SH-SY5Y (cell line): ENCODE measurements at regions not wholly inside any gene's neighbourhood (a gene's known extent, or its start where the extent isn't known, plus 50 kb on each side); places are given as distances from the start of the nearest gene placed in this dataset.

ENCODE experiments used
- GATA2 ChIP-seq: IDR thresholded peaks from 2 replicates; pipeline ENCODE4 v1.6.1; 2011; ENCODE audit warnings: mild to moderate bottlenecking, low read depth, low read length
- GATA3 ChIP-seq: IDR thresholded peaks from 2 replicates; pipeline ENCODE4 v1.6.1; 2011; ENCODE audit warnings: low read depth, mild to moderate bottlenecking, low read length, moderate library complexity

DNA sequence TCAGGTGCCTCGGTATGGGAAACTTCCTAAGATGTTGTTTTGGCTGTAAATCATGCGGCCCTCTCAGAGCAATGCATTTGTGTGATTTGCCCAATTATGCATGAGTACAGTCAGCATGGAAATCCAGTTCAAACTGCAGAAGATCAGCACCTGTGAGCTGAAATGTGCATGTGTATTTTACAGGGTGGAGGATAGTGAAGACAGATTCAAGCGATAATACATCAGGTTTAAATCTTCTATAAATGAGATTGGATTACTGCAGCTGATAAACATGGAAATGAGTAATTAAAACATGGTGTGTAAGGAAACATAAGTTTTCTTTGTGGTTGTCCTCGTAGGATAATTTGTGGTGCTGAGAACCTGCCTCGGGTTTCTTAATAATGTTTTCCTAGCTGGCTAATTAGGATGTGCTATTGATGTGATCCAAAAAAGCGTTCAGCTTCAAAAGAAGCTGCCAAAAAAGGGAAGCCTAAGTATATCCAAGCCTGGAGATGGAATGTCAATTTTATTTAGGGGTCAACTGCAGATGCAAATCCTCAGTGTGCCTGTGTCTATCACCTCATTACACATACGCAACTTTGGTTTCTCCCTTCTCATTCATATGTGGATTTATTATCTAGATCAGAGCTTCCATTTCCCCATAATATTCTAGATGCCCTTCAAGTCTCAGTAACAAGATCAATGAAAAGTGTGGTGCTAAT lies 117.1 kb upstream of the CCDC28A start:
- TF ChIP-seq GATA2 (no peak), GATA3 (no peak)

DNA sequence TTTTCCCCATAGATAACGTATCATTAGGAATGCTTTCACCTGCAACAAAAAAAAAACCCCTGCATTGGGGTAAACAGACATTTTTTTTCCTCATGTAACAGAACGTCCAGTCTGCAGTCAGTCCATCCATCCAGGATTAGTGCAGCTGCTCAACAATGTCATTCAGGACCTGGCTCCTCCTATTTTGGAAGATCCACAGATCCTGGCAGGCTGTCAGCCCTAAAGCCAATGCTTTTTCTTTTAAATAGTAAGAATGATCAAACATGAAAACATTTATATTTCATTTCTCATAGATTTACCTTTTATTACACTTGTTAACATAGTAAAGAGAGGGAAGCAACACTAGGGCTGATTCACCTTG lies 116.5 kb upstream of the CCDC28A start:
- TF ChIP-seq GATA3, result no peak
- no peak for TF ChIP-seq GATA2

DNA sequence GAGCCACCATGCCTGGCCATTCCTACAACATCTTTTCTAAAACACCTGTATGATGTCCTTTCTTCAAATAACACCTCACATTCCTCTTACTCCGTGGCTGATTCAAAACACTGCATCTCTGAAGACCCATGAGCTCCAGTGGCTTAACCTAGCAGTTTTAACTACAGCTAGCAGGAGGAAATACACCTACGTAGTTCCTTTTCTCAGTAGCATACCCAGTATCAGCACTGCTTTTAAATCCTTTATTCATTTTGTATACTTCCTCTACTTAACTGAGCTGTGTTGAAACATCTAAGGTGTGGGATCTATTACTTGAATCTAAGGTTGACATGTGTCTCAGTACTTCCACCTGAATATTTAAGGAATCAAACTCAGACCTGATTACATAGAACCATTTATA lies 113.6 kb upstream of the CCDC28A start:
- TF ChIP-seq GATA3 (no peak), GATA2 (no peak)

DNA sequence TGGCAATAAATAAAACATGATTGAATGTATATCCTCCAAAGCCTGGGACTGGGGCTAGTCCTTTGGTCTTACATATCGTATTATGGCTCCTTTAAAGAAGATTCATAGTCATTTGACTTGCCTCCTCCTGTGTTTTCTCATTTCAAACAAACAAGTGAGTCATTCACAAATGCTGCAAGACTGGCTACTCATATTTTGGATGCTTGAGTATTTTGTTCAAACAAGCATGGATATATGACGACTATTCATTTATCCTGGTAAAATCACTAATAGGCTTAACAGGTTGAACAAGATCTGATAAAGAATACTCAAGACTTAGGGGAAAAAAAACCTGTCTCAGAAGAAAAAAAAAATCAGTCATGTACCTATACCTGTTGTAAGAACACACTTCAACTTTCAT lies 111.1 kb upstream of the CCDC28A start:
- TF ChIP-seq GATA3, result no peak
- no peak for TF ChIP-seq GATA2

DNA sequence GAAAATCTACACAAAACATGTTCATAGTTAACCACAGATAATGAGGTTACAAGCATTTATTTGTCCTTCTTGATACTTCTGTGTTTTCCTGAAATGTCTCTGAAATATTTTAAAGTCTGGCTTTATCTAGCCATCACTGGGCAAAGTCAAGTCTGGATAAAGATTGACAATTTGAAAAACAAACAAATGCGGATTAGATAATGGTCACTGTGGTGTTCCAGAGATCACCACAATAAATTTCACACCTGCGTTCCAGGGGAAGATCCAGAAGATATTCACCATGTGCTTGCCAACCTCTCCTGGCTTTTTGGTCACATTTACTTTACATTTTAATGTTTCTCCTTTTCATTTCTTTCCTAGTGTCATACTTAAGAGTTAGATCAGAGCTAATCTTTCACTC lies 109.7 kb upstream of the CCDC28A start:
- TF ChIP-seq GATA3 (no peak), GATA2 (no peak)

DNA sequence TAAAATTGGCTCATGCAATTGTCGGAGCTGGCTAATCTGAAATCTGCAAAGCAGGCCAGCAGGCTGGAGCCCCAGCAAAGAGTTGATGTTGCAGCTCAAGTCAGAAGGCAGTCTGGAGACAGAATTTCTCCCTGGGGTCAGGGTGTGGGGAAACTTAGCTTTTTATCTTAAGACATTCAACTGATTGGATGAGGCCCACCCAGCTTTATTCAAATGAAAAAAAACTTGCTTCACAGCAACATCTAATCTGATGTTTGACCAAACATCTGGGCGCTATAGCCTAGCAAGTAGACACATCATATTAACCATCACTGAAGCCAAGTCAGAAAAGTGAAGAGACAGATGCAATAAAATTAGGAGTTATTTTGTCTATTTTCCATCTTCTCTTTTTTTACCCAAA lies 108.8 kb upstream of the CCDC28A start:
- TF ChIP-seq GATA2, result no peak
- no peak for TF ChIP-seq GATA3

DNA sequence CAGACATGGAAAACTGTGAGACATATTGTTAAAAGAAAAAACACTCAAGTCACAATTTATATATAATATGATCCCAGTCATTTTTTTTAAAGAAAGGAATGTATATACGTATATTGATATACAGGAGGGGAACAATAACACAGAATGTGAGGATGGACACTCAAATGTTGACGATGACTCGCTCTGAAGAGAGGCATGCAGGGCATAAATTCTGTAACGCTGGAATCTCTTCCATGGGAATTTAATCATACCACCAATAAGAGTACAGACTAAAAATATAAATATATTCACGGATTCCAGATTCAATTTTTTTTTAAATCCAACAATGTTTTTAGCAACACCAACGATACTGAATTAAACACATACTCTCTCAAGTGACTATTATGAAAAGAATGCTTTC lies 106.9 kb upstream of the CCDC28A start:
- no peak for TF ChIP-seq GATA3

DNA sequence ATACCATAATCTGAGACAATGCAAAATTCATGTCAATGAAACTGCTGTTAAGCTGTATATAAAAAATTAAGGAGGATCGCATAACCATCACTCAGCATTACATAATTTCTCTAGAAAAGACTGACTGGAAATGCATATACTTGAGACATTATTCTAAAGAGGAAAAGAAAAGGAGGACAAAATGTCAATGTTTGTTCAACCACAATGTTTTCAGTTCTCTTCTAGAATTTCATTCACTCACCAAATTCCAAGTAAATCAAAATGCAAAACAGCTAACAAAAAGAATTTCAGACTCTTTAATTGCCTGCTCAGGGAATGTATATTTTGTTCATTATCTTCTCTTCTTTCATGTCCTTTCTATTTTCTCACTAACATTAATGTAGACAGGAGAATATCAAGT lies 106.2 kb upstream of the CCDC28A start:
- TF ChIP-seq GATA3 (no peak), GATA2 (no peak)

DNA sequence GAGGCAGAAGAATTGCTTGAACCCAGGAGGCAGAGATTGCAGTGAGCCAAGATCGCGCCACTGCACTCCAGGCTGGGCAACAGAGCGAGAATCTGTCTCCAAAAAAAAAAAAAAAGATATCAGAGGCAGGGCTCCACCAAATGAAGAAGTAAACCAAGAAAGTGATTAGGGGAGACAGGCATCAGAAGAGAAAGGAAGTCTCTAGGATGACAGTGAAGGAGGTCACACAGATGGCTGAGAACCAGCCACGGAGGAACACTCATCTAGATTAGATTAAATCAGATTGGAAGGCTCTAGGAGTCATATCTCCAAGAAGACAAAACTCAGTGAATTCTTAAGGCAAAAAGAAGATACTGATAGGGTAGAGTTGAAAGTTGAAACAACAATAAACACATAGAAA lies 102.2 kb upstream of the CCDC28A start:
- TF ChIP-seq GATA2, result no peak
- TF ChIP-seq GATA3, result no peak

DNA sequence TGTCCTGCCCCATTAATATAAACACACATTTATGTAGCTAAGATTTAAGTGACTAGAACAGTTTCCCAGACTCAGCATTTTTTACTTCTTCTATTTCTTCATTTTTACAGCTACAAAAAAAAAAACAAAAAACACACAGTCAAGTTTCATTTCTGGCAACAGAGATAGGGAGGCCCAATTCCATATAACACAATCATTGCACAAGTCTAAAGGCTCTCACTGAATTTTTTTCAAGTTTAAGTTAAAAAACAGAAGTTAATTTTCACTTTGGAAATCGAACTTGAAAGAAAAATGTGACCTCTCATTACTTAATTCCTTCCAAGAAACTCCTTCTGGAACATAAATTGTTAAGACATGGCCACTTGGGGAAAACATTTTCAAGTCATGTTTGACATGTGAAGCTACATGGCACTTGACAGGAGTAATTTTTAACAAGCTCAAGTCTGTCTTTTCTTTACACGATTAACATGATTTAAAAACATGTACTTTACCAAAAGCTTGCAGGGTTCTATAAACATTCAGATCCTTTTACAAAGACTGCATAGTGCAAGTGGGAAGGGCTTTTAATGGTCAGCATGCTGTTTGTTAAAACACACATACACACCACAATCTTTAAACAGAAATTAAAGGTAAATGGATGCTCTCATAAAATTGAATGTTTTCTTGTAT lies 100.1 kb upstream of the CCDC28A start:
- no peak for TF ChIP-seq GATA2
- no peak for TF ChIP-seq GATA3

DNA sequence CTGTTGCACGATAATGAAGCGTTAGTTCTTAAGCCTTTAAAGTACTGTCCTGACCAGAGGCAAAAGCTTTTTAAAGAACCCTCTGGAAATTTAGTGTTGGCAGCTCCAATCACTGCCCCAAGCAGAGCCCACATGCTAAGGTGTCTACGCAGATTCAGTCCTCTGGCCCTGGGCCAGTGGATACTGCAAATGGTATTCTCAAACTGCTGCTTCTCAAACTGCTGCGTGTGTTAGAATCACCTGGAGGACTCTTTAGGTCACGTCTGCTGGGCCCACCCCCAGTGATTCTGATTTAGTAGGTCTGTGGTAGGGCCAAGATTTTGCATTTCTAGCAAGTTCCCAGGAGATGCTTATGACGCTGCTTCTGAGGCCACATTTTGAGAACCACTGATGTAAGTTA lies 96.0 kb upstream of the CCDC28A start:
- no peak for TF ChIP-seq GATA3
- no peak for TF ChIP-seq GATA2

DNA sequence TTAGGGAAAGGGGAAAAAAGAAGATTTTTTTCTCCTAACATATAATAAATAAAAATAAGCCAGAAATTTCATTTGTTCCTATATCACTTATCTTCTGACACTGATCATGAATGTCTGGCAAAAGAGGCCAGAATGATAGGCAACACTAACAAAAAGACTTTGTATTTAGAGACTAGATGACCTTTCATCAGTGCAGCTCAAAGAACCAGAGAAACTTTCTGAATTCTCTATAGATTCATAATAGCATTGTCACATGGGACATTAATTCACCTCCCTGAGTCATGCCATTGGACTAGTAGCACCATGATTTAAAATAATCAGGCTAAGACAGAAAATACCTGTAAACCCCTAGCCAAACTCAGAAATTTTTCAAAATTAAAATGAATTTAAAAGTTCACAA lies 95.4 kb upstream of the CCDC28A start:
- no peak for TF ChIP-seq GATA3
- no peak for TF ChIP-seq GATA2

DNA sequence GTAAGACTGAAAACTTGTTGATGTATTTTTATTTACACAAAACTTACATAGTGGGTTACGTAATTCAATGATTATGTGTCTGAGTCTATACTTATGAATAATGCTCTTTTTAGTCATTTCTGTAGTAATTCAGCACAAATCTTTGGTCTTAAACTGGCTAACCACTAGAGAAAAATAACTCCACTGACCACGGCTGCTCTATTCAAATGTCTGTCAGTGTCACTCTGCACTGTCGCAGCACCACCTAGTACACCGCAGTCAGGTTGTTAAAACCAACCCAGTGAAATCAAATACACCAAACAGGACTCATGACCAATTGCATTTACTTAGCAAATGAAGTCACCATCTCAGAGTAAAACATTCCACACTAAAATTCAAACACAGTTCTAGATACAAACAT lies 93.5 kb upstream of the CCDC28A start:
- TF ChIP-seq GATA2 (no peak), GATA3 (no peak)

DNA sequence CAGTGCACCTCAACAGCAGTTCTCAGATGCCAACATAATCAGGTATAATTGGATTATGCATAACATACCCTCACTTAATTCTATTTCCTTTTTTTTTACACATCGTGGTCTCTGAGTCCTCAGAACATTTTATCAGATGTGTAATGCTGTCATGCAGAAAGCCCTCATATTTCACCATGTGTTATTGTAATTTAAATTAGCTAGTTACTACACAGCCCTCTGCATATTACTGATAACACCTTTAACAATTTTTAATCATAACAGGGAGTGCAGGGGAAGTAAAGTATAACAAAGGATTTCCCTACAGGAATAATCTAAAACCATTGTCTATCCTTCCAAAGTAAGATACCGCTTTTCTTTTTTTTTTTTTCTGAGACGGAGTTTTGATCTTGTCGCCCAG lies 91.9 kb upstream of the CCDC28A start:
- TF ChIP-seq GATA3 (no peak), GATA2 (no peak)

DNA sequence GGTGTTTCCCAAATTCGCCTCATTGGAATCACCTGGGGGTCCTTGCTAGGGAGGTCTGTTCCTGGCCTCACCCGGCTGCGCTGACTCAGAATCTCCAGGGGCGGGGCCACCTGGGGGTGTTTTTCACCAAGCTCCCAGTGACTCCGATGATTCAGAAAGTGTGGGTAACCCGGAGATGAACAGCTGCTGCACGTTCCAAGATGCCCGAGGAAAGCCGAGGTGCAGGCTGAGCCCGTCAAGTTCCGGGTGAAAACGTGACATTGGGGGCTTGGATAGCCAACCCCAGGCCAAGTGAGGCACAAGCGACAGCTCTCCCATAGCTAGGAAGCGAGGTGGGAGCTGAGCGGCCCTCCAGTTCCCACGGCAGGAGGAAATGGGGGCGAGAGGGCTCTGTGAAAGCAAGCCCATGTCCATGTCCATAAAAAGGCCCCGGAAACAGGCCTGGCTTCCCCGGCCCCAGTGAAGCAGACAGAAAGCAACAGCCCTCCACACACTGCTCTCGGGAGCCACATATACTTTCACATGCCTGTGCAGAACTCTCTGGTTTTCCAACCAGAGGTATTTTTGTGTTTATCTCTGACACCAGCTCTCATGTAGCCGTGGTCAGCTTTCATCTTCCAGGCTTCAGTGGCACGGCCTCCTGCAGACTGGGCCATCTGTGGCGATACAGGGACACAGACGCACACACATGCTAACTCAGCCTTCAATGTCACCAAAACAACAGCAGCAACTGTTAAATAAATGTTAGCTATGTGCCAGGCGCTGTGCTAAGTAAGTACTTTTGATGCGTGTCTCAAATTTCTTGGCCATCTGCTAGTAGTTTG lies 90.7 kb upstream of the CCDC28A start:
- TF ChIP-seq GATA2, result no peak
- no peak for TF ChIP-seq GATA3
